ENCODE measurements at regions not wholly inside any gene's neighbourhood (a gene's known extent, or its start where the extent isn't known, plus 50 kb on each side); places are given as distances from the start of the nearest gene placed in this dataset.

GRCh38 chr20:56989516-56989915 lies 276.9 kb downstream of the BMP7 start:
- Histone ChIP-seq H3K4me1 (ENCODE audit: insufficient read depth, low read length) (no peaks in the 10 kb centered on the region), H3K27me3 (ENCODE audit: insufficient read depth, low read length) (no peaks in the 10 kb centered on the region), H3K4me3 (ENCODE audit: low read length) (no peak overlapping the region), H3K9me3 (ENCODE audit: low read depth, low read length) (no peaks in the 10 kb centered on the region)

GRCh38 chr20:56993020-56993559 lies 273.4 kb downstream of the BMP7 start:
- Histone ChIP-seq H3K27me3 (ENCODE audit: insufficient read depth, low read length) (no peaks in the 10 kb centered on the region), H3K4me3 (ENCODE audit: low read length) (no peak overlapping the region), H3K4me1 (ENCODE audit: insufficient read depth, low read length) (no peaks in the 10 kb centered on the region), H3K9me3 (ENCODE audit: low read depth, low read length) (no peaks in the 10 kb centered on the region)

GRCh38 chr20:56994006-56994405 lies 272.4 kb downstream of the BMP7 start:
- Histone ChIP-seq H3K27me3 (ENCODE audit: insufficient read depth, low read length) (no peaks in the 10 kb centered on the region), H3K9me3 (ENCODE audit: low read depth, low read length) (no peaks in the 10 kb centered on the region), H3K4me1 (ENCODE audit: insufficient read depth, low read length) (no peaks in the 10 kb centered on the region), H3K4me3 (ENCODE audit: low read length) (no peak overlapping the region)

- H3K4me1 ChIP-seq (ENCODE audit: insufficient read depth, low read length): no peaks in the 10 kb centered on the region
Observed at GRCh38 chr20:56995149-56995548, 271.3 kb downstream of the BMP7 start.

GRCh38 chr20:56995635-56996075 lies 270.8 kb downstream of the BMP7 start:
- Histone ChIP-seq H3K4me3 (ENCODE audit: low read length) (no peak overlapping the region), H3K9me3 (ENCODE audit: low read depth, low read length) (no peaks in the 10 kb centered on the region), H3K27me3 (ENCODE audit: insufficient read depth, low read length) (no peaks in the 10 kb centered on the region), H3K4me1 (ENCODE audit: insufficient read depth, low read length) (no peaks in the 10 kb centered on the region)

More at GRCh38 chr20:56995149-56995548, 271.3 kb downstream of the BMP7 start:
- no peaks in the 10 kb centered on the region for H3K9me3 ChIP-seq (ENCODE audit: low read depth, low read length)
- H3K4me3 ChIP-seq (ENCODE audit: low read length): no peak overlapping the region
- H3K27me3 ChIP-seq (ENCODE audit: insufficient read depth, low read length): no peaks in the 10 kb centered on the region

GRCh38 chr20:56996533-56996932 lies 269.9 kb downstream of the BMP7 start:
- H3K4me3 ChIP-seq (ENCODE audit: low read length): no peak overlapping the region
- H3K4me1 ChIP-seq (ENCODE audit: insufficient read depth, low read length): no peaks in the 10 kb centered on the region
- H3K27me3 ChIP-seq (ENCODE audit: insufficient read depth, low read length): no peaks in the 10 kb centered on the region
- H3K9me3 ChIP-seq (ENCODE audit: low read depth, low read length): no peaks in the 10 kb centered on the region

GRCh38 chr20:56998438-56998837 lies 268.0 kb downstream of the BMP7 start:
- H3K4me3 ChIP-seq (ENCODE audit: low read length): no peak overlapping the region
- no peaks in the 10 kb centered on the region for H3K9me3 ChIP-seq (ENCODE audit: low read depth, low read length)
- H3K4me1 ChIP-seq (ENCODE audit: insufficient read depth, low read length): no peaks in the 10 kb centered on the region
- H3K27me3 ChIP-seq (ENCODE audit: insufficient read depth, low read length): no peaks in the 10 kb centered on the region

- Histone ChIP-seq H3K27me3 (ENCODE audit: insufficient read depth, low read length) (no peaks in the 10 kb centered on the region), H3K4me3 (ENCODE audit: low read length) (no peak overlapping the region), H3K4me1 (ENCODE audit: insufficient read depth, low read length) (no peaks in the 10 kb centered on the region), H3K9me3 (ENCODE audit: low read depth, low read length) (no peaks in the 10 kb centered on the region)
Observed at GRCh38 chr20:57000441-57000968, 265.9 kb downstream of the BMP7 start.

- H3K9me3 ChIP-seq (ENCODE audit: low read depth, low read length): no peaks in the 10 kb centered on the region
- H3K27me3 ChIP-seq (ENCODE audit: insufficient read depth, low read length): no peaks in the 10 kb centered on the region
- H3K4me1 ChIP-seq (ENCODE audit: insufficient read depth, low read length): no peaks in the 10 kb centered on the region
- no peak overlapping the region for H3K4me3 ChIP-seq (ENCODE audit: low read length)
Observed at GRCh38 chr20:57001126-57001767, 265.2 kb downstream of the BMP7 start.

- H3K4me1 ChIP-seq (ENCODE audit: insufficient read depth, low read length): no peaks in the 10 kb centered on the region
- H3K4me3 ChIP-seq (ENCODE audit: low read length): no peak overlapping the region
- peaks cover 3% of the 10 kb centered on the region for H3K27me3 ChIP-seq (ENCODE audit: insufficient read depth, low read length)
- H3K9me3 ChIP-seq (ENCODE audit: low read depth, low read length): no peaks in the 10 kb centered on the region
Observed at GRCh38 chr20:57002066-57002570, 264.3 kb downstream of the BMP7 start.

GRCh38 chr20:57003012-57003411 lies 263.4 kb downstream of the BMP7 start:
- H3K9me3 ChIP-seq (ENCODE audit: low read depth, low read length): no peaks in the 10 kb centered on the region
- no peak overlapping the region for H3K4me3 ChIP-seq (ENCODE audit: low read length)
- H3K4me1 ChIP-seq (ENCODE audit: insufficient read depth, low read length): no peaks in the 10 kb centered on the region
- peaks cover 3% of the 10 kb centered on the region for H3K27me3 ChIP-seq (ENCODE audit: insufficient read depth, low read length)

- no peaks in the 10 kb centered on the region for H3K9me3 ChIP-seq (ENCODE audit: low read depth, low read length)
- H3K4me3 ChIP-seq (ENCODE audit: low read length): no peak overlapping the region
- no peaks in the 10 kb centered on the region for H3K4me1 ChIP-seq (ENCODE audit: insufficient read depth, low read length)
- peaks cover 3% of the 10 kb centered on the region for H3K27me3 ChIP-seq (ENCODE audit: insufficient read depth, low read length)
Observed at GRCh38 chr20:57004416-57004815, 262.0 kb downstream of the BMP7 start.

- Histone ChIP-seq H3K4me1 (ENCODE audit: insufficient read depth, low read length) (no peaks in the 10 kb centered on the region), H3K9me3 (ENCODE audit: low read depth, low read length) (no peaks in the 10 kb centered on the region), H3K4me3 (ENCODE audit: low read length) (no peak overlapping the region), H3K27me3 (ENCODE audit: insufficient read depth, low read length) (peaks cover 3% of the 10 kb centered on the region)
Observed at GRCh38 chr20:57004951-57005933, 261.2 kb downstream of the BMP7 start.

GRCh38 chr20:57006411-57007170 lies 259.9 kb downstream of the BMP7 start:
- Histone ChIP-seq H3K9me3 (ENCODE audit: low read depth, low read length) (no peaks in the 10 kb centered on the region), H3K4me3 (ENCODE audit: low read length) (no peak overlapping the region), H3K4me1 (ENCODE audit: insufficient read depth, low read length) (no peaks in the 10 kb centered on the region), H3K27me3 (ENCODE audit: insufficient read depth, low read length) (peaks cover 3% of the 10 kb centered on the region)

Measured in mononuclear cell (primary cell).